Stimulated activated CD4-positive, alpha-beta T cell treated with anti-CD3 and anti-CD28 coated beads, Interleukin-4, amount 100 ng/mL, for 24 hours (primary cell): ENCODE measurements at regions not wholly inside any gene's neighbourhood (a gene's known extent, or its start where the extent isn't known, plus 50 kb on each side); places are given as distances from the start of the nearest gene placed in this dataset.

Source experiments
- DNase-seq: peaks from one replicate; pipeline ENCODE4 v3.0.0-alpha.2; 2020

DNA sequence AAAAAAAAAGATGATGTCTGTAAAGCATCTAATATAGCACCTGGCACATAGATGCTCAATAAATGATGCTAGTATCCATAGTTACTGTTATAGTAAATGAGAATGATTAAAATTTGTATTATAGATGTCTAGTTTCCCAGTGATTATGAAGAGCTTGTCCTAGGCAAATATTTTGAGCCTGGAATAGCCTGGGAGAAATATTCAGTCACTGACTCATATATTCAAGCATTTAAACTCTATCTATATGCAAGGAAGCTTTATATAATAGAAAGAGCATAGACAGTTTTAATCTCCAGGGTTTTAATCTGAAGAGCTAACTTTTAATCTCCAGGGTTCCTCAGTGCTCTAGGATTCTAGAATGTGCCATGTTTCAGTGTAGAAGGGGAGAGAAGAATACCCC is 91.5 kb upstream of the VASH1 start:
- no peak for DNase-seq

DNA sequence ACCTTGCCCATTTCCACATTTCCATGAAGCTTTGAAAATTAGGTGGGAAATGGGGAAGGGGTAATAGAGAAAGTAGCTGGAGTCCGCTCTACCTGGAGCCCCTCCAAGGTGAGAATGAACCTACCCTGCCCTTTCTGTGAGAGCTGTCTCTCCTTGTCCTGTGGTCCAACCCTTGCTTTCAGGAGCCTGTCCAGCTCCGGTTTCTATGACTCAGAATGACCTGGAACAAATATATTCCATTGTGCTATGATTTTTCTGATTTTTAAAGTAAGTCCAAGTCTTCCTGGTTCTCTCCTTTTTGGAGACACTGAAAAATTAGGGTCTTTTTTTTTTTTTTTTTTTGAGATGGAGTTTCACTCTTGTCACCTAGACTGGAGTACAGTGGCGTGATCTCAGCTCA is 89.1 kb upstream of the VASH1 start:
- no peak for DNase-seq

DNA sequence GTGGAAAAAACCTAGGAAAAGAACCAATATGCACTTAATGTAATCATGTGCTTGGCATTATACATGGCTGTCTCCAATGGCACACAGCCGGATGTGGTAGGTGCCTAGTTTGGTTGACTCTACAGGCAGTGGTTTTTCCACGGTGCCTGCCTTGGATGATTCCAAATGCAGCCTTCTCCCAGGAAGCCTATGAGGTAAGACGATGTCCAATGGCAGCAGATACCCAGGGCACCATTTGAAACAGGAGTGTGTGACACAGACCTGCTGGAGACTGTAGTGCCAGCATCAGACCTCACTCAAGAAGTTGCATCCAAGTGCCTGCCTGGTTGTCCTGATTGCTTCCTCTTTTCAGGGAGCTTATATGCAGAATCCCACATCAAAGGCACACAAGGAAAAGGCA is 88.0 kb upstream of the VASH1 start:
- DNase-seq = no peak

DNA sequence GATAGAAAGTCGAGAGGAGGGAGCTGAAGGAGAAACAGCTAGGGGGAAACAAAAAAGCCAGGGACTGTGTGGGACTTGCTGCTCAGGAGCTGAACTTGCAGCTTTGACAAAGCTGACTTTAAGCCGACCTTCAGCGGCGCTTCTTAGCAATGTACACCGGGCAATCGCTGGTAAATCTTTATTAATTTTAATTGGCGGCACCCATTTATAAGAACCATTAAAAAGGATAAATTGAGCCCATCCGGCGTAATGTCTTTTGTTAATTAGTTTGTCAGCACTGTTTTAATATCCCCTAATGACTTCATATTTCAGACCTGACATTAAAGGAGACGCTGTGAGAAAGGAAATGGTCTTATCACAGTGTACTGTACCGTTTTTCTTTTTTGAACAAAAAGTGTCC is 86.2 kb upstream of the VASH1 start:
- DNase-seq = no peak

DNA sequence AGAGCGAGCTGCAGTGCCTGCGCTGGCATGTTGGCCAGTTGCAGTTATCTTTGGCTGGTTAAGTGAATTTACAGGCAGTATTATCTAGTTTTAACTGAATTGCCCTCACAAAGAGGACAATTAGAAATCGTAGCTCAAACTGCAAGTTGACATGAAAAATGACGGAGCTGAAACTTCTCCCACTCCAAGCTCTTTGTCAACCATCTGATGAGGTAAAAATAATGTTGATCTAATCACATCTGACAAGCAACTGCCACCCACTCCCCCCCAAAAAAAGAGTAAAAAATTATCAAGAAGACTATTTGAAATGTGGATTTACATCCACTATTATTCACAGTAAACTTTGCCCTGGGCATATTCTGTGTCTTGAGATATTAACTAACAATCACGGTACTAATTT is 84.7 kb upstream of the VASH1 start:
- DNase-seq = no peak

DNA sequence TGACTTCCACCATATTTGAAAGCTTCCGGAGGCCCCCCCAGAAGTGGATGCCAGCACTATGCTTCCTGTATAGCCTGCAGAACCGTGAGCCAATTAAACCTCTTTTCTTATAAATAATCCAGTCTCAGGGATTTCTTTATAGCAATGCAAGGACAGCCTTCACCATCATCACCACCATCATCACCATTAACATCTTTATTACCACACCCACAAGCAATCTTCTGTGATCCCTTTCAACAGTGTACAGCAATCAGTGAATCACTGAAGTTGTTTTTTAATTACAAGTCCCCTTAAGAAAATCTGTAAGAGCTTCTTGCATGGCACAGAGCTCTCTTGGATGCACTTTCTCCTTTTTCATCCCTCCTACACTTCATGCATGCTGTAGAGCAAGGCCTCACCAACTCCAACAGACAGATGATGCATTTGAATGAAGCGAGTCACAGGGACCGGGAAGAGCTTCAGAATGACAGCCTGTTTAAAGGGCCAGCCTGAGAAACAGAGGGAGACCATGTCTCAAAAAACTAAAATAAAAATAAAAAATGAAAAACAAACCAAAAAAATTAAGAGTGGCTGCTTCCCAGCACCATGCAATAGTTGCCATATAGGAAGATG is 83.6 kb upstream of the VASH1 start:
- no peak for DNase-seq

DNA sequence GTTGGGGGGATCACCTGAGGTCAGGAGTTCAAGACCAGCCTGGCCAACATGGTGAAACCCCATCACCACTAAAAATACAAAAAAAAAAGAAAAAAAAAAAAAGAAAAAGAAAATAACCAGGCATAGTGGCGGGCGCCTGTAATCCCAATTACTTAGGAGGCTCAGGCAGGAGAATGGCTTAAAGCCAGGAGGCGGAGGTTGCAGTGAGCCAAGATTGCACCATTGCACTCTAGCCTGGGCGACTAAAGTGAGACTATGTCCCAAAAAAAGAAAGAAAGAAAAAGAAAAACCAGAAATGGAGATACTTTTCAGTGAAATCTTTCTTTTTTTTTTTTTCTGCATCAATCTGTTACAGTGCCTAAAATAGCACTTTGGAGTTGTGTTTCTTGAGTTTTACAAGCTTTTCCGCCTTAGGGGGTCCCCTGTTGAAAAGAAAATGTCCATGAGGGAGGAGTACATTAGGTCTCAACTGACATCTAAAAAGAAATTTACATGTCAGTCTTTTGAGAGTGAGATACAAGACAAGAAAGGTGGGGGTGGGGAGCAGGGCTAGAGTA is 82.9 kb upstream of the VASH1 start:
- no peak for DNase-seq

DNA sequence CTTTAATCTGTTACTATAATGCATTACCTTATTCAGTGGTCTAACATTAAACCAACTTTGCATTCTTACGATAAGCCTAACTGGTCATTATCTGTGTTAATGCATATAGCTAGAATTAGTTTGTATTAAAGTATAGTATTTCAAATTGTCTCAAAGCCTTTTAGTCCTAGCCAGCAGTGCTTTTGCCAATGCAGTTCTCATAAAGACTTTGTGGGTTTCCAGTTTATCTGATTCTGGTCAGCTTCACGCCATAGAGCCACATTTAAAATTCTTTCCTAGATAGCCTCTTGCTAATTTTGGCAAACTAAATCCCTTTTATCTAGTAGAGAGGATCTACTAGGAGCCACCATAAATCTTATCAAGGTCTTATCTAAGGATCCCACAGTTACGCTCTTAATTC is 78.9 kb upstream of the VASH1 start:
- no peak for DNase-seq

DNA sequence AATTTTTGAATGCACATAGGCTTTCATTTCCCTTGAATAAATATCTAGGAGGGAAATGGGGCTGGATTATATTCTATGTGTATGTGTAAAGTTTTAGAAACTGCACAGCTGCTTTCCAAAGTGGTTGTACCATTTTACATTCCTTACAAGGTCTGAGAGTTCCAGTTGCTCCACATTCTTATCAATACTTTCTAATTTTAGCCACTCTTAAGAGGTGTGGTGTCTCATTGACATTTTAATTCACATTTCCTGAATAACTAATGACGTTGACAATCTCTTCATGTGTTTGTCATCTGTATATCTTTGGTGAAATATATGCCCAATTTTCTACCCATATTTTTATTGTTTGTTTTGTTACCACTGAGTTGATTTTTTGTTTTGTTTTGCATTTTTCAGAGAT is 74.6 kb upstream of the VASH1 start:
- no peak for DNase-seq

DNA sequence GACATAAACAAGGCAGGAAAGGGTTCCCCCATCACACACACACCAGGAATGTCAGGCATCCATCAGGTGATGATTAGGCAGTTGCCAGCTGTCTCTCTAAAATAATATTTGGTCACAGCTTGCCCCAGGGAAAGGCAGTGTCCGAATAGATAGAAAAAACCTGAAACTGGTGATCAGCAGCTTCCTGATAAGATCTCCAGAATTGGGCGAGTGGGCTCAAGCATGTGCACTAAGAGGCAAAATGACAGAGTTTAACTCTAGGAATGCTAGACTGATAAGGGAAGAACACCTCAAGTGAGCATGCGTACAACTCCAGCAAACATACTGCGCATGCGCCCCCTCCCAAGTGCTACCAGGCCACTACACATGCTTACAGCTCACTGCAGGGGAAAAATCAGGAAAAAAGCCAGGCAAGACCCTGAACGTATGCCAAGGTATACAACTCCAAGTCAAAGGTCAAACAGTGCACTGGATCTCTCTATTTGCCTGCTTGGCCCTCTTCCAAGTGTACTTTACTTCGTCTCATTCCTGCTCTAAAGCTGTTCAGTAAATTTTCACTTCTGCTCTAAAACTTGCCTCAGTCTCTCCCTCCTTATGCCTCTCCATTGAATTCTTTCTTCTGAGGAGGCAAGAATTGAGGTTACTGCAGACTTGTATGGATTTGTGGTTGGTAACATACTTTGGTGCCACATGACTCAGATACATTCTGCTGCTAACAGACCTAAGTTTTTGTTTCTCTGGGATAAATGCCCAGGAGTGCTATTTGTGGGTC is 73.5 kb upstream of the VASH1 start:
- no peak for DNase-seq

DNA sequence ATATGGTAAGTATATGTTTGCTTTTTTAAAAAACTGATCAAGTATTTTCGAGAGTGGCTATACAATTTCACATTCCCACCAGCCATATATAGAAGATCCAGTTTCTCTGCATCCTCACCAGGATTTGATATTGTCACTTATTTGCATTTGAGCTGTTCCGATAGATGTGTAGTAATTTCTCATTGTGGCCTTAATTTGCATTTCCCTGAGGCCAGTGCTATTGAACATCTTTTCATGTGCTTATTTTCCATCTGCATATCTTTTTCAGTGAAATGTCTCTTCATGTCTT is 72.9 kb upstream of the VASH1 start:
- no peak for DNase-seq

DNA sequence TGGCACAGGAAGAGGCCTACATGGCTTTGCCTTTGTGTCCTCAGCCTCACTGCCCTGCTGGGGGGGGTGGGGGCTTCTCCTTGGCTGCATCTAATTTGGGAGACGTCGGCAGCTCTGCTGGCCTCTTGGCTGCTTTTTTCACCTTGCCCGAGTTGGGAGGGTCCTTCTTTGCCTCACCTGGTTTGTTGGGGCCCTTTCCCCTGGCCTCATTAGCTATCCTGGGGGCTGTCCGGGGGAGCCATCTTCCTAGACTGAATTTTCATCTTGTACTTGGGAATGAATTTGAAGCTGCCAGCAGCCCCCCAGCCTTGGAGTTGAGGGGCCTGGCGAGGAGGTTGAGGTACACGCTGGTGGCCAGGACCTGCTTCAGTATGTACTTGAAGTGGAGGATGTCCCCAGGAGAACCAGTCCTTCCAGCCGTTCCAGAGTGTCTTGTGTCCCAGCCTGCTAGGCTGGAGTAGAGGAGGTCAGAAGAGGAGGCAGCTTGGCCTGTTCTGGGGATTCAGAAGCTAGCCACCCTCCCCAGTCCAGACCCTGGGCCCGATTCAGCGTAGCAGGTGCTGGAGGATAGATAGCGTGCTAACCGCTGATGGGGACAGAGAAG is 70.7 kb upstream of the VASH1 start:
- no peak for DNase-seq

DNA sequence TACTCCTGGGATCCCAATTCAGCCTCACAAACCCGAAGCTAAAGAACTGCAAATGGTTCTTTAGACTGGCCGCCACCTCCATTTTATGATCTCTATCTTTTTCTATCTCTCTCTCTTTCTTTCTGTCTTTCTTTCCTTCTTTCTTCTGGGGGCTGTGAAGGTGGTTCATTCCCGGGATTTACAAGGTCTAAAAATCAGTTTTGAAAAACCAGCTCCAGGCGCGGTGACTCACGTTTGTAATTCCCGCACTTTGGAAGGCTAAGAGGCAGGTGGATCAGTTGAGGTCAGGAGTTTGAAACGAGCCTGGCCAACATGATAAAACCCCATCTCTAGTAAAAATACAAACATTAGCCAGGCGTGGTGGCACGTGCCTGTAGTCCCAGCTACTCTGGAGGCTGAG is 67.2 kb upstream of the VASH1 start:
- DNase-seq = no peak

DNA sequence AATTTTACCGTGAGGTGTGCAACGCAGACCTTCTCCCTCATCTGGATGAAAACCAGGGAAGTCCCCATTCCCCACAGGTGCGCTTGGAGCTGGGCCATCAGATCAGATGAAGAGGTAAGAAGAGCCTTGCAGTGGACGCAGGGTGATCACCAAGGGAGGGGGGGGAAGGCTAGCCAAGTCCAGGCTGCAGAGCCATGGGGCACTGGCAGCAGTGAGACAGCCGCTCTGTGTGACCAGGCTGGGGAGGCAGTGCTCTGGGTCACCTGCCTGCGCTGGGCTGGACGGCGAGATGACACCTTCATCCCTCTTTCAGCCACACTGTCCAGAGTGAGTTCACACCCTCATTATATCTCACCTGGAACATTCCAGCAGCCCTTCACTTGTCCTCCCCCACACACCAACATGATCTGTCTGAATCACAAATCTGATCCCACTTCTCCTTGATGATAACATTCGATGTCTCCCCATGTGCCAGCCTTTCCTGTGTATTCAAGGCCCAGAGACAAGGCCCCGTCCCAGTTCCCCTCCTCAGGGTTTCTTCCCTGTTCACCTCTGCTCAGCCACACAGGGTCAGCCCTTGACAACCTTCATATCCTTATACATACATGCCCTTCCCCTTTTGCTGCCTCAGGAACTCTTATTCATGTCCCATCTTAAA is 65.9 kb upstream of the VASH1 start:
- no peak for DNase-seq

DNA sequence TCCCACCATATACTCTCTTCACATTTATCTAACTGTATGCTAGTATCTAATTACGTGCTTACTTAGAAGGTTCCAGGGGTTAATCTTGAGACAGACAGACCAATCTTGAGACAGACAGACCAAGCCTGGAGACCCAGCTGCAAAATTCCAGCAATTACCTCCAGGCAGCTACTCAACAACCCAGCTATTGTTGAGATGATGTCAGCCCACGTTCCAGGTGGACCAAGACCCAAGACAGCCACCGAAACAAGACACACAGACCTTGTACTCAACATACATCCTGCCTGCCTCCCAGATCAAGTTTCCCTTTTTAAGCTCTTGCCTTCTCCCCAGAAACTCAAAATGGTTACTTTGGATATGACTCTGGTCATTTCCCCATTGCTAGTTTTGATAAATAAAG is 64.9 kb upstream of the VASH1 start:
- no peak for DNase-seq

DNA sequence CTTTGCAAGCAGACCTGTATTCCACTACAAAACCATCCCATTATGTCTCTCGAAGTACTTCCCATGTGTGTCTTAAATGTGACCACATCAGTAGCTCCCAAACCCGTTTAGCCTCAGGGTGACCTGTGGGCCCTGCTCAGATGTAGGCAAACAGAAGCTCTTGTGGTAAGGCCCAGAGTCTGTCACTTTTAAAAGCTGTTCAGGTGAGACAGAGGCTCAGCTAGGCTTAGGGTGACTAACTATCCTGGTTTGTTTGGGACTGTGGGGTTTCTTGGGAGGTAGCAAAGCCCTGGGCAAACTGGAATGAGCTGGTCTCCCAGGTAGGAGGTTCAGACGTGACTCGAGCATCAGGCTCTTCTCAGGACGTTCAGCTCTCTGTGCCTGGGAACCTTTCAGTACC is 64.5 kb upstream of the VASH1 start:
- DNase-seq = no peak

DNA sequence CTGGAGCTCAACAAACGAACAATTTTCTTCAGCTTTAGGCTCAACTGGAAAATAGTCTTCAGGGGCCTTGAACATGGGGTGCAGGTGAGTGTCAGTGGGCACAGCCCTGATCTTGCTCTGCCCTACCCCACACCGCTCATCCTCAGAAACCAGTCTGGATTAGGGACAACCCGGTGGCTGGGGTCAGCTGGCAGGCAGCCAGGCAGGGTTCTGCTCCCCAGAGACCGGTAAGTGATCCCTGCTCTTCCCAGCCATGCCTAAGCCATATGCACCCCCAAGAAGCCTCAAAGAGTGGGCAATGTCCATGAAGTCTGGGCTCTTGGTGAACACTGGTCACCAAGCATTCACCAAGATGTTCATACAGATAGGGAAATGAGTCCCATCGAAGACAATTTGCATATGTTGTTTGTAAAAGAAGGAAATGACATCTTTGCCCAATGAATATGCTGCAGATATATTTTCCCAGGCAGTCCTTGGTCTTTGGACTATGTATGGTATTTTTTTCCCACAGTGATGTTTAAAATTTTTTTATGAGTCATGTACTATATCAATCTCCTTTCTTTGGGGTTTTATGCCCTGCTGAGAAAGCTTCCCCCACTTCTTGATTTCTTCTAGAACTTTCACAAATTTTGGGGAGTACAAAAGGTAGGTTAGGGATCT is 63.9 kb upstream of the VASH1 start:
- DNase-seq = no peak

DNA sequence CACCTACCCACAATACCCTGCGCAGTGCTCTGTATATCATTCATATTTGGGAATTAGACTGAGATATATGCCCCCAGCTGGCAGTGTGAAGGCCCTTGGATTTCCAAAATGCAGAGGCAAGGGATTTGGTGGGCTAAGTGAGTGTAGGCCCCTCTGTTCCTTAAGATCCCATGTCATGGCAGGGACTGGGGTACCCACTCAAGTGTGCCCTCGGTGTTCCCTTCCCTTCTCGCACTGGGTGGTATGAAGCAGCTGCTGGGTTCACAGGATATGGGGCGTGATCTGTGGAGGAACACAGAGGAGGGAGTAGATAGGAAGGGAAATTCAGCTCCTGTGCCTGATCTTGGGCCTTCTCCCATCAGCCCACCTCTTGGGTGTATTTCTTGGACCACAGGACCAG is 63.1 kb upstream of the VASH1 start:
- no peak for DNase-seq

DNA sequence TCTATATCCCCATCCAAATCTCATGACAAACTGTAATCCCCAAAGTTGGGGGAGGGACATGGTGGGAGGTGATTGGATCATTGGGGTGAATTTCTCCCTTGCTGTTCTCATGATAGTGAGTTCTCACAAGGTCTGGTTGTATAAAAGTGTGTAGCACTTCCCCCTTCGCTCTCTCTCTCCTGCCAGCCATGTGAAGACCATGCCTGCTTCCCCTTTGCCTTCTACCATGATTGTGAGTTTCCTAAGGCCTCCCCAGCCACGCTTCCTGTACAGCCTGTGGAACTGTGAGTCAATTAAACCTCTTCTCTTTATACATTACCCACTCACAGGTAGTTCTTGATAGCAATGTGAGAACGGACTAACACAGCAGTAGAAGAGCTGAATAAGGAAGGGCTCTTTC is 62.6 kb upstream of the VASH1 start:
- no peak for DNase-seq

DNA sequence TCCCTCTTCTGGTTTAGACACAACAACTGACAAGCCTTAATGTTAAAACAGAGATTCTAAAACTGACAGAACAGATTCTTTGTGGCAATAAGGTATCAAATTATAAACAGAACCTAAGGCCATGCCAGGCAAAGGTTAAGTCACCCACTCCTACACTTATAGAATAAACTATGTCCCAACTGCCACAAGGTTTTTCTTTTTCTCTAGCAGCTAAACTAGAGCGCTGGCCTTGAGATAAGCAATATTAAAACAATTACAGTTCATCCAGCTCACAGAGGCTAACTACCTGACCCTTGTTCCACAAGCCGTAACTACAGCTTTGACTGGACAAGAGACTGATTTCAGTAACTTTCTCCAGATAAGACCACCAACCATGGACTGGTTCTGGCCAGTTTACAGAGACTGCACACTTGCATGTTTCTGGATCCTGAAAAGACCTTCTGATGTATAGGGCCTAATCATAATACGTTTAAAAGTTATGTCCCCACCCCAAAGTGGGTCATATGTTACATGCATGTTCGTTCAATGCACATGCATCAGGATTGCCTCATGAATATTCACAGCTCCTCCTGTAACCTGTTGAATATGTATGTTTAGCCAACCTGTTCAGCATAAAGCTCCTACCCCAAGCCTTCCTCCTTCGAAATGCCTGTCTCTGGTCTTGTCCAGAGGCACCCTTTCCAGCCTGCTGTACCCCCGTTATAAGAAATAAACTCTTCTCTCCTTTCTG is 61.9 kb upstream of the VASH1 start:
- no peak for DNase-seq

DNA sequence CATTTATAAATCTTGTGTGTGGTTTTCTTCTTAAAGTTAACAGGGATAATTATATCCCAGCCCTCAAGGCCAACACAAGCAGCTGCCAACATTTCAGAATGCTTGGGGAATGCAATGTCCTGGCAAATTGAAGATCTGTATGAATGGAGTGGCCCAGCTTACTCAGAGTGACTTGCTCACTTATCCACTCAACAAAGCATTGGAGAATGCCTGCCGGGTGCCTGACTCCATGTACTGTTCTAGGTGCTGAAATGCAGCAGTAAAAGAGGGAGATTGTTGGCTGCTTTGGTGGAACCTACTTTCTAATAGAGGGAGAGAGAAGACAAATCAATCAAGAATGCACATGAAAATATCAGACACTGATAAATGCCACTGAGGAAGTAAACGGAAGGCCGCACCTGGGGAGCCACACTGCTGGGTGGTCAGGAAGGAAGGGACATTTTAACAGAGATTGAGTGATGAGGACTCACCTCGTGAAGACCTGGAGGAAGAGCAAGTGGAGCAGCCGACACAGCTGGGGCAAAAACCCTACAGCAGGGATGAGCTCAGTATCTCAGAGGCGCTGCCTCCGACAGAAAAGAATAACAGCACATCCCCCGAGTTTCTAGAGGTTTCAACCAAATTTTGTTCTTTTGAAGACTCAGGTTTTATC is 61.2 kb upstream of the VASH1 start:
- no peak for DNase-seq

DNA sequence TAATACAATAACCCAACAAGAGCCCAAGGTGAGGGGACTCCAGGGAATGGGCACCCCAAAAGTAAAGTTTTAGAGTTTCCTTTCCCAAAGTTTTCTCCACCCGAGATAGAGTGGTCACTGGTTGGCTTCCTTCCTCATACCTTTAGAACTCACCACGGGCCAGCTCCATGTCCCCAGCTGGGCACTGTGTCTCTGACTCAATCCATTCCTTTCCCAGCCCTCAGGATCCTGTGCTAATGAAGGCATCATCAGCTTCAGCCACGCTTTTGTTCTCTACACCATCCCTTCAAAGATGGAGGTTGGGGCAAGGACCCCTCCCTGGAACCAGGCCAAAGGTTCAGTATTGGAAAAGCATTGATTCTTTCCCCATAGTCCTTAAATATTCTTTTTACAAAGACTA is 59.8 kb upstream of the VASH1 start:
- DNase-seq = no peak
